Spleen (tissue), 7 donors: ENCODE measurements at regions not wholly inside any gene's neighbourhood (a gene's known extent, or its start where the extent isn't known, plus 50 kb on each side); places are given as distances from the start of the nearest gene placed in this dataset.

ENCODE experiments used
- CTCF ChIP-seq, 11 experiments: fragments of 200-600 bp in 7 of 11; fragments of 450-650 bp in 4 of 11; sonication (generic) in 4 of 11; IDR thresholded peaks in 8 of 11; conservative IDR thresholded peaks in 3 of 11; 1 replicate in 7 of 11; 2 replicates in 4 of 11; pipeline versions ENCODE4 v1.4.0 to v1.8.0; 2016 to 2021; ENCODE audit warnings: antibody characterized with exemption in 11 of 11, inconsistent platforms in 4 of 11, mild to moderate bottlenecking in 1 of 11
- POLR2A ChIP-seq, 3 donors: fragments of 450-650 bp; IDR thresholded peaks; one replicate each; pipeline ENCODE4 v1.5.1; 2017; ENCODE audit warnings: antibody characterized with exemption in 3 of 3, mild to moderate bottlenecking in 1 of 3
- POLR2AphosphoS5 ChIP-seq, 3 donors: sonication (generic); formaldehyde crosslinking; IDR thresholded peaks; one replicate each; pipeline ENCODE4 v1.5.1; 2017; ENCODE audit warnings: antibody characterized with exemption in 3 of 3
- donor health status: DM: no; HTN: no; CAD: no; lungs with moderate emphysema.
- donor health status: DM: no; HTN: no; CAD: no.
- donor health status: DM: no; HTN: no; CAD: no.

GRCh38 chr15:25515633-25516032 is 76.8 kb upstream of the UBE3A start:
- TF ChIP-seq CTCF (IDR thresholded peaks at IDR 0.05 in 8 of 11, conservative IDR thresholded peaks at IDR 0.05 in 3 of 11) (no peak), POLR2A (IDR thresholded peaks at IDR 0.05) (no peak), POLR2AphosphoS5 (IDR thresholded peaks at IDR 0.05) (no peak)
